ENCODE measurements at regions not wholly inside any gene's neighbourhood (a gene's known extent, or its start where the extent isn't known, plus 50 kb on each side); places are given as distances from the start of the nearest gene placed in this dataset.

GRCh38 chr18:5603153-5603552 is 59.4 kb upstream of the EPB41L3 start:
- TF ChIP-seq CTCF (IDR thresholded peaks at IDR 0.05), result no peak
- TF ChIP-seq POLR2A (IDR thresholded peaks at IDR 0.05), result no peak
